HEK293 (cell line): ENCODE measurements at regions not wholly inside any gene's neighbourhood (a gene's known extent, or its start where the extent isn't known, plus 50 kb on each side); places are given as distances from the start of the nearest gene placed in this dataset.
"Not testable (repeated sequence)": the region's sequence is repeated elsewhere in the genome, so short reads cannot be mapped to it uniquely, and the experiment has no call there.

ENCODE experiments used
- CTCF ChIP-seq: fragments of 450-650 bp; formaldehyde crosslinking; IDR thresholded peaks from 2 replicates; pipeline ENCODE4 v1.5.1; 2016; ENCODE audit warnings: missing biosample characterization, missing genetic modification characterization
- MEIS1 ChIP-seq: sonication (generic); formaldehyde crosslinking; IDR thresholded peaks from 2 replicates; pipeline ENCODE4 v1.8.1; 2022; ENCODE audit warnings: missing genetic modification reagents, mild to moderate bottlenecking, borderline replicate concordance
- MYNN ChIP-seq: fragments of 450-650 bp; formaldehyde crosslinking; IDR thresholded peaks from 2 replicates; pipeline ENCODE4 v1.5.1; 2016; ENCODE audit warnings: missing biosample characterization, missing genetic modification characterization, borderline replicate concordance
- OSR2 ChIP-seq: fragments of 450-650 bp; formaldehyde crosslinking; IDR thresholded peaks from 2 replicates; pipeline ENCODE4 v1.5.1; 2016; ENCODE audit warnings: missing biosample characterization, missing genetic modification characterization
- REPIN1 ChIP-seq: fragments of 450-650 bp; formaldehyde crosslinking; IDR thresholded peaks from 2 replicates; pipeline ENCODE4 v1.5.1; 2017; ENCODE audit warnings: missing biosample characterization, missing genetic modification characterization, low read depth
- TRIM28 ChIP-seq: IDR thresholded peaks from 2 replicates; pipeline ENCODE4 v1.6.1; 2011; ENCODE audit warnings: low read length, control low read depth, borderline replicate concordance
- ZNF239 ChIP-seq: fragments of 450-650 bp; formaldehyde crosslinking; IDR thresholded peaks from 2 replicates; pipeline ENCODE4 v1.5.1; 2016; ENCODE audit warnings: missing biosample characterization, missing genetic modification characterization
- ZNF394 ChIP-seq: fragments of 450-650 bp; formaldehyde crosslinking; IDR thresholded peaks from 2 replicates; pipeline ENCODE4 v1.5.1; 2016; ENCODE audit warnings: missing biosample characterization, missing genetic modification characterization, mild to moderate bottlenecking, moderate library complexity, borderline replicate concordance
- ZNF473 ChIP-seq: fragments of 450-650 bp; formaldehyde crosslinking; IDR thresholded peaks from 2 replicates; pipeline ENCODE4 v1.5.1; 2017; ENCODE audit warnings: missing biosample characterization, missing genetic modification characterization
- ZNF776 ChIP-seq: fragments of 450-650 bp; formaldehyde crosslinking; IDR thresholded peaks from 2 replicates; pipeline ENCODE4 v1.5.0; 2017; ENCODE audit warnings: missing biosample characterization, missing genetic modification characterization, borderline replicate concordance
- ZNF792 ChIP-seq: fragments of 450-650 bp; formaldehyde crosslinking; IDR thresholded peaks from 2 replicates; pipeline ENCODE4 v1.5.1; 2016; ENCODE audit warnings: missing biosample characterization, missing genetic modification characterization
- TF ChIP-seq, protein P1 (sequence below): fragments of 450-650 bp; formaldehyde crosslinking; IDR thresholded peaks from 2 replicates; pipeline ENCODE4 v1.5.1; 2016; ENCODE audit warnings: missing biosample characterization, missing genetic modification characterization
- TF ChIP-seq, protein P2 (sequence below): fragments of 450-650 bp; formaldehyde crosslinking; IDR thresholded peaks from 2 replicates; pipeline ENCODE4 v1.5.1; 2016; ENCODE audit warnings: missing biosample characterization, missing genetic modification characterization

DNA sequence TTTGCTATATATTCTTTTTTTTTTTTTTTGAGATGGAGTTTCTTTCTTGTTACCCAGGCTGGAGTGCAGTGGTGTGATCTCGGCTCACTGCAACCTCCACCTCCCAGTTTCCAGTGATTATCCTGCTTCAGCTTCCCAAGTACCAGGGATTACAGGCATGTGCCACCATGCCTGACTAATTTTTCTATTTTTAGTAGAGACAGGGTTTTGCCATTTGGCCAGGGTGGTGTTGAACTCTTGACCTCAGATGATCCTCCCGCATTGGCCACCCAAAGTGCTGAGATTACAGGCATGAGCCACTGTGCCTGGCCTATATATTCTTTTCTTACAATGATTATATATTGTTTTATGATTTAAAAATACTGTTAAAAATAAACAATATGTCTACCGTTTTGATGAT, 86.6 kb downstream of the FHIP1A start:
- not testable (repeated sequence) for TF ChIP-seq ZNF776 (tag by site-specific recombination); CTCF (tag by site-specific recombination); ZNF792 (tag by site-specific recombination); REPIN1 (tag by site-specific recombination); MYNN; OSR2 (tag by site-specific recombination); ZNF394; ZNF239 (tag by site-specific recombination); TRIM28; MEIS1 (CRISPR knock-in tag); ZNF473 (tag by site-specific recombination)
- TF ChIP-seq, protein P1, sequence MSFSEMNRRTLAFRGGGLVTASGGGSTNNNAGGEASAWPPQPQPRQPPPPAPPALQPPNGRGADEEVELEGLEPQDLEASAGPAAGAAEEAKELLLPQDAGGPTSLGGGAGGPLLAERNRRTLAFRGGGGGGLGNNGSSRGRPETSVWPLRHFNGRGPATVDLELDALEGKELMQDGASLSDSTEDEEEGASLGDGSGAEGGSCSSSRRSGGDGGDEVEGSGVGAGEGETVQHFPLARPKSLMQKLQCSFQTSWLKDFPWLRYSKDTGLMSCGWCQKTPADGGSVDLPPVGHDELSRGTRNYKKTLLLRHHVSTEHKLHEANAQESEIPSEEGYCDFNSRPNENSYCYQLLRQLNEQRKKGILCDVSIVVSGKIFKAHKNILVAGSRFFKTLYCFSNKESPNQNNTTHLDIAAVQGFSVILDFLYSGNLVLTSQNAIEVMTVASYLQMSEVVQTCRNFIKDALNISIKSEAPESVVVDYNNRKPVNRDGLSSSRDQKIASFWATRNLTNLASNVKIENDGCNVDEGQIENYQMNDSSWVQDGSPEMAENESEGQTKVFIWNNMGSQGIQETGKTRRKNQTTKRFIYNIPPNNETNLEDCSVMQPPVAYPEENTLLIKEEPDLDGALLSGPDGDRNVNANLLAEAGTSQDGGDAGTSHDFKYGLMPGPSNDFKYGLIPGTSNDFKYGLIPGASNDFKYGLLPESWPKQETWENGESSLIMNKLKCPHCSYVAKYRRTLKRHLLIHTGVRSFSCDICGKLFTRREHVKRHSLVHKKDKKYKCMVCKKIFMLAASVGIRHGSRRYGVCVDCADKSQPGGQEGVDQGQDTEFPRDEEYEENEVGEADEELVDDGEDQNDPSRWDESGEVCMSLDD (tag by site-specific recombination): not testable (repeated sequence)
- TF ChIP-seq, protein P2, sequence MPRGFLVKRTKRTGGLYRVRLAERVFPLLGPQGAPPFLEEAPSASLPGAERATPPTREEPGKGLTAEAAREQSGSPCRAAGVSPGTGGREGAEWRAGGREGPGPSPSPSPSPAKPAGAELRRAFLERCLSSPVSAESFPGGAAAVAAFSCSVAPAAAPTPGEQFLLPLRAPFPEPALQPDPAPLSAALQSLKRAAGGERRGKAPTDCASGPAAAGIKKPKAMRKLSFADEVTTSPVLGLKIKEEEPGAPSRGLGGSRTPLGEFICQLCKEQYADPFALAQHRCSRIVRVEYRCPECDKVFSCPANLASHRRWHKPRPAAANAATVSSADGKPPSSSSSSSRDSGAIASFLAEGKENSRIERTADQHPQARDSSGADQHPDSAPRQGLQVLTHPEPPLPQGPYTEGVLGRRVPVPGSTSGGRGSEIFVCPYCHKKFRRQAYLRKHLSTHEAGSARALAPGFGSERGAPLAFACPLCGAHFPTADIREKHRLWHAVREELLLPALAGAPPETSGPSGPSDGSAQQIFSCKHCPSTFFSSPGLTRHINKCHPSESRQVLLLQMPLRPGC: not testable (repeated sequence)
